Frontal cortex (tissue), 3 donors: ENCODE measurements at regions not wholly inside any gene's neighbourhood (a gene's known extent, or its start where the extent isn't known, plus 50 kb on each side); places are given as distances from the start of the nearest gene placed in this dataset.
"Not testable (repeated sequence)": the region's sequence is repeated elsewhere in the genome, so short reads cannot be mapped to it uniquely, and the experiment has no call there.

Experiments used
- DNase-seq, 2 donors: peaks; one replicate each; pipeline ENCODE4 v3.0.0; 2012; ENCODE audit warnings: low spot score in 2 of 2
- FAIRE-seq: peaks from 2 replicates; lab custom pipeline; 2012; peaks lifted over from hg19 to GRCh38; lab: Jason Lieb, UNC
- donor health status: control.
- donor health status: control.
- donor health status: control.

DNA sequence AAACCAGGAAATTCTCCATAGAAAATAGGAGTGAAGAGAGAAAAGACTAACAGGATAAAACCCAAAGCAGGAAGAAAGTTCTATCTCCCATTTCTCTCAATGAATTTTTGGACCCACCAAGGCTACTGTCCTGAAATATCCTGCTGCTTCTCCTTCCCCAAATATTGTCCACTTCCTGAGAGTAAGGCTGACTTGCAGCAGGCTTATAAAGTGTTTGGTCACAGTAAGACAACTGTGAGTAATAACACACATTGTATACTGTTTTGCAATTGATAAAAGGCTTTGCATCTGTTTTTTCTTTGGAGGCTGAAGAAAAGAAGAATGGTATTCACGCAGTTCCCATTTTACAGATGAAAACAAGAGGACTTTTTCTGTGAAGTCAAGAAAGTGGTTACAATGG lies 52.8 kb downstream of the FOXD4L6 start:
- FAIRE-seq, DNase-seq: not testable (repeated sequence)

DNA sequence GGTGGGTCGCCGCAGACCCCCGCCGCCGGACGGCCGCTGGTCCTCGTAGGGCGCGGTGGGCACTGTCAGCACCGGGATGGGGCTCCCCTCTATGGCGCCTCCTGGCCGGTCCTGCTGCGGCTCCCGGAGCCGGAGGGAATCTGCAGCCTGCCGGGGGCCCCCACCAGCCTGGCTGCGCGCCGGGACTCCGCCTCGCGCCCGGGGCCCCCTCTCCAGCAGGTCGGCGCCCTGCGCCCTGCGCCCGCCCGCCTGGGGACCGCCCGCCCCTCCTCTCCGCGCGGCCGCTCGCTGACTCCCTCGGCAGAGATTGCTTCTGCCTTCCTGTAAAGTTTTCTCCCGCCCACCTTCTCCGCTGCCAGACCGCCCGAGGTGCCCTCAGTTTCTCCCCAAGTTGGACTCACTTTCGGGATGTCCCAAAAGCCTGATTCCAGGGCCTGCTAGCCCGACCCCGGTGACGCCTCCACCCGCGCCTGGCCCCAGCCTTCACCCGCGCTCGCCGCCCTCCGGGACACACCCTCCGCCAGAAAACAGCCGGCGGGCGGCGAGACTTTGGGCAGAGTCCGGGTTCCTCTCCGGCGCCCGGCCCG lies 54.0 kb downstream of the FOXD4L6 start:
- peak; percentile 6 to 15 for DNase-seq
- not testable (repeated sequence) for FAIRE-seq

DNA sequence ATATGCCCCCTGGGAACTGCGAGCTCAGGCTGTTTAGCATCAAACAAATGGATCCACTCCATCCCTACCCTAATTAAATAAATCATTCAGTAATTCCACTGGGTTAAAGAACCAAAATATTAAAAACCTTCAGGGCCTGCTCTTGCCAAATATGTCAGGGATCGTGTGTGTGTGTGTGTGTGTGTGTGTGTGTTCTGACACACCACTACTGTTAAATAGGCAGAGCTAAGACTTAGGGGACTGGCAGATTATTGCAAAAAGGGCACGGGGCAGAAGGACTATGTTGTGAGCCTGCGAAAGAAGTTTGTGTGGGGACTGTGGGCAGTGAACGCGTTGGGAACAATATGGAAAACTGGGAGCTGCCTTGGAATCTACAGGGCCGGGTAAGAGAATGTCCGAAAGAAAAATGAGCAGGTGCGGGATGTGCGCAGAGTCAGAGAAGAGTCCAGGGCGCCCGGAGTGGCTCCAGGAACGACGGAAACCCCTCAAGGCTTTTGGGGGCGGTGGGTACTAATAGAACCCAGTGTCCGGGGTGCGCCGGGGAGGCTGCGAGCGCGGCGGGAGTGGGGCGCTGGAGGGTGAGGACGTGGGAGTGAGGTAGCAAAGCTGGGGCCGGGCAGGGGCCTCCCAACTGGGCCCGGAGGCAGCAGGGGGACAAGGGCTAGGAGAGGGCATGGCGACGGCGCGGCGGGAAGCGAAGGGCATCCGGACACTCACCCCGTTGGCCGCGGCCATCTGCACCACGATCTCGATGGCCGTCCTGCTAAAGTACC lies 54.8 kb downstream of the FOXD4L6 start:
- DNase-seq, FAIRE-seq: not testable (repeated sequence)

DNA sequence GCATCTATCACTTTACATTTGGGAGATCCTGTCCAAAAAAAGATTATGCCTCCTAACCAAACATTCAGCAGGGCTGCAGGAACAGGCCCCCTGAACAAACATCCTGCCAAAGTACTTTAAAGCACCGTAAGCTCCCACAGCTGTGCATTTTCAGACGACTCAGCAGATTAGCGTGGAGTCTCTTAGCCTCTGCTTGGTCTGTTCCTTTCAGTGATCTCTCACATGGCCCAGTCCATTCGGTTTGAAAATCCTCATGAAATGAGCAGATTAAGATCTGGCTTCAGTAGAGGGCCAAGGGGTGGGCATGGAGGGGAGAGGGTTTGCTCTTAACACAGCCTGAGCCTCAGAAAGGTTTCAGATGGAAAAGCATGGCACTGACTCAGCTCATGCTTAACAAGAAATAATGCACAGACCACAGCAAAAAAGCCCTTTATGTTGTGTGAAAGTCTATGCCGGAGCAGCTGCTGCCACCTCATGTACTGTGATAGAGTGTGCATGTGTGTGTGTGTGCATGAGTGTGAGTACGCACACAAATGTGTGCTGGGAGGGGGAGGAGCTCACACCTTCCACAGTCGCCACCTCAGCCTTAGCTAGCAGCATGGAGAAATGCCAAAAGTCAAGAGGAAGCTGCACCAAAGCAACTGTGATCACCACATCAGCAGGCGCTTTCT lies 64.2 kb downstream of the FOXD4L6 start:
- not testable (repeated sequence) for FAIRE-seq, DNase-seq

DNA sequence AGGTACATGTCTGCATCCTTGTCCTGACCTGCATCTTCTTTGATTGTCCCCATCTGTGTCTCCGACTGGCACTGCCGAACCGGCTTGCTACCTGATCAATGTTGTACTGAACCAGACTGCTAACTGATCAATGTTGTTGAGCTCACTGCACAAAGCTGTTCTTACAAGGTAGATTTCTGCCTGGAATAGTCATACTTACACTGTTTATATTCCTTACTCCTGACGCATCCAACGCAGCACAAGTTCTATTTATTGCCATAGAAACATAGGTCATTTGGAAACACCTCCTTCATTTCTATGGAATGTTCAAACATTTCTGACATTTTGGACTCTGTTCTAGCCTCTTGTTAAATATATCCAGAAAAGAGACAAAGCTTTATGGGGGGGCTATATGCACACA lies 65.2 kb downstream of the FOXD4L6 start:
- not testable (repeated sequence) for DNase-seq, FAIRE-seq

DNA sequence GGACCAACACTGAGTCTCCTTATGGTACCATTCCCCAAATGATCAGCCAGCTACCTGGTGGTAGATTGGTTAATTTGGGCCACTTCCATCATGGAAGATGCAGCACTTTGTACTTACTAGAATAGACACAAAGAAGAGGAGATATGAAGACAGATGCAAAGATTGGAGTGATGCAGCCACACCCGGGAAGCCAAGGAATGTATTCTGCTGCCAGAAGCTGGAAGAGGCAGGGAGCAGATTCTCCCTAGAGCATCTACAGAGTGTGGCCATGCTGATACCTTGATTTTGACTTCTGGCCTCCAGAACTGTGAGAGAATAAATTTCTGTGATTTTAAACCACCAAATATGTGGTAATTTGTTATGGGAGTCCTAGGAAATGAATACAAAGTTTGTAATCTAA lies 68.9 kb downstream of the FOXD4L6 start:
- FAIRE-seq, DNase-seq: not testable (repeated sequence)

DNA sequence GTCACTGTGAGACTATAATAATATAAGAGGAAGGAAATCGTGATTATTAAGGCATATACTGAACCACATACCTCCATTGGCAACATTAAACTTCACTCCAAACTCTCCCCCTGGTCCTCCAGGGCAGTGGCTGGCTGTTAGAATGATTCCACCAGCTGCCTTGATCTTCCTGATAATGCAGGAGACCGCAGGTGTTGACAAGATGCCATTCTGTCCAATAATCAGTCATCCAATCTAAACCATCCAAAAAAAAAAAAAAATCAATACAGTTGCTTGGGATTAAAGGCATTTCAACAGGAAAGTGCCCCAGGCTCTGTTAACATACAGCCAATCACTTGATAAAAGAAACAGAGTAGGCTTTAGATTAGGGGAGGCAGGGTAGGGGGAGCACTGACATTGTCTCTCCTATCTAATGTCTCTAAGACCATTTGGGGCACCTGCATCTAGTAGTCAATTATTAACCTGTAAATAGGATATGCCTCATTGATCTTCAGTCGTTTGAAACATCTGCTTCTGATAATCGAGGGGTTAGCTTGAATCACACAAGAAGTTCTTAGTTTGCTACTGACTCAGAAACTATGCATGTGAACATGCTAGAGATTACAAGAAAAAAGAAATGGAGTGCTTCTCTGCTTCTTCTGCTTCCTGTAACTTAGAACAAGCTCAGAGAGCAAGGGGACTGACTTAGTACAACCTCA lies 74.7 kb downstream of the FOXD4L6 start:
- not testable (repeated sequence) for DNase-seq, FAIRE-seq

DNA sequence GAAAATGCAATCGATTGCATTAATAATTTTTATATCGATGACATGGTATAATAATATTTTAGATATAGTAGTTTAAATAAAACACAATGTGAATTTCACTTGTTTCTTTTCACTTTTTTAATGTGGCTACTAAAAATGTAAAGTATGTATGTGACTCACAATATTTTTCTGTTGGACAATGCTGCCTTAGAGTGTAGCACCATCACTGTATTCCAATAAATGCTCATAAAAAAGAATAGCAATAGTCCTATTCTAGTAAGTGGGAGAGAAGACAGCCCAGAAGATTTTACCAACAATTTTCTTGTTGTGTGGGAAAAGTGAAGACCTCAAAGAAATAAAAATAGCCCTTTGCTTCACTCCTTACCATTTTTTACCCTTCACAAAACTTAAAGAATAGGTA lies 79.8 kb downstream of the FOXD4L6 start:
- DNase-seq, FAIRE-seq: not testable (repeated sequence)

DNA sequence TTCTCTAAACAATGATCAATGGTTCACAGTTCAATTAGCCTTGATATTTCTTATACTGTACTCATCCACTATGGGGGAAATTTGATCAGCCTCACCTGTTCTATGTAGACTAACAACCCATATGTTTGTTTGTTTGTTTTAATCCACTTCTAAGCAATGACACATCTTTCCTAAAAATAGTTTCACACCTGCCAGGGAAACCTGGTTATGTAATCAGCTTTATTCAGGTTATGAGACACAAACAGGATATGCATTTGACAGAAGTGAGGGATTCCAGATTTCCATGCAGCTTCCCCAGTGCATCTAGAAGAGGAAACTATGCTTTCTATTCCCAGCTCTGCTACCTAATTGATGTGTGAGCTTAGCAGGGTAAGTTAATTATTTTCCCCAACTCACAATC lies 80.7 kb downstream of the FOXD4L6 start:
- DNase-seq, FAIRE-seq: not testable (repeated sequence)

DNA sequence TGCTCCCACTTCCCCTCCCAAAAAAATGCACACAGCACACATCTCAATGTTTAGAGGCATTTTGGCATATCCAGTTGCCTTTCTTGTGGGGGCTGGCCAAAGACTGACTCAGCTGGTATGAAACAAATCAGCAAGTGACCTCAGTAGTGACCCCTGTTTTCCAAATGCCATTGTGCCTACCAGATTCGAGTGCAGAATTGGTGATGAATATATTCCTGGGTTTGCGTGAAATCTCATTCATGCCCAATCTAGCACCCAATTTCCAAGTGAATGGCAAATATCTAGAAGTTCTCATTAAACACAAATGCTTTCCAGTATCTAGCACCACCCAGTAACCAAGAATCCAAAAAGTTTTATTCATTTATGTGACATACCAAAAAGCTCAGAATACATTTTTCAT lies 83.6 kb downstream of the FOXD4L6 start:
- FAIRE-seq, DNase-seq: not testable (repeated sequence)

DNA sequence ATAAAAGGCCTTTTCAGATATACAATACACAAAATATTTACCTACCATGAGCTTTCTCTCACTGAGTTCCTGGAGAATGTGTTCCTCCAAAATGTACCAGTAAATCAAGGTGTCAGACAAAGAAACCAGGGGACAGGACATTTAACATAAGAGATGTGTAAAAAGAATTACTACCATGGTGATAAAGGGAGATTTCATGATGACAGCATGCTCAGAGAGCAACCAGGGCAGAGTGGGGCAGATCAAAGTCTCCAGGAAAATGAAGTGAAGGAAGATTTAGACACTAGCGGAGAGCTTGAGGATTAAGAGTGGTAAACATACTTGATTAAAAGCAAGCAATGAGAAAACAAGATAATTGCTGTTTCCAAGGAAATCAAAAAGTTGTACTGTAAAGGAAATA lies 85.0 kb downstream of the FOXD4L6 start:
- FAIRE-seq, DNase-seq: not testable (repeated sequence)

DNA sequence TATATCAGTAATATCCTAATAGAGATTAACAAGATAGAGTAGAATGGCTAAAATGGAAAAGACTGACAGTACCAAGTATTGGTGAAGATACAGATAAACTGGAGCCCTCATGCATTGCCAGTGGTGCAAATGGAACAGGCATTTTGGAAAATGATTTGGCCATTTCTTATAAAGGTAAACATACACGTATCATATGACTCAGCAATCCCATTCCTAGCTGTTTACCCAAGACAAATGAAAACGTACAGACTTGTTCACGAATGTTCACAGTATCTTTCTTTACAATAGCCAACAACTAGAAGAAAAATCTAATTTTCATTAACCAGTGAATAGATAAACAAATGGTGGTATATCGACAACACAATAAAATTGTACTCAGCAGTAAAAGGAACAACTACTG lies 86.4 kb downstream of the FOXD4L6 start:
- not testable (repeated sequence) for DNase-seq, FAIRE-seq

DNA sequence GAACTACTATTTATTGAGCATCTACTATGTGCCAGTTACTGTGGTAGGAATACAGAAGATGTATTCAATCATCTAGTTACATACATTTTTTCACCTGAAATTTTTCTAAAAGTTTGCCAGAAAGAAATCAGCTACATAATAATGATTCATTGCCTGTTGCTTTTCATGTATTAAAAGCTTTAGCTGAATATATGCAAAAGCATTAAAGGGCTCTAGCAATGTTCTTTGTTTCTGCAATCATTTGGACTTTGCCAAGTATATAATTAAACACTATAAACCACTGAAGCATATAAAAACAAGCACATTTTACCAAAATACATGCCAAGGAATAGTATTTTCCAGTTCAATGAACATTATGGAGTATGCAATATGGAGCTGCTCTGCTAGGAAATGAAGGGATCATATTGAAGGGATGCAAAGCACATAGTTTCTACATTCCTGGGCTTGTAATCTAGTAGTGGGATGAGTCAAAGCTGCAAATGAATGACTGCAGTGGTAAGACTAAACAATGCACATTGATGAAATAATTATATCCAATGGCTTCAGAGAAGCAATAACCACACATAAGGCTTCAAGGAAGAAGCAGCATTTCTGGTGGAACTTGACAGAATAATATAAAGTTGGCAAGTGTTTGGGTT lies 87.7 kb downstream of the FOXD4L6 start:
- FAIRE-seq, DNase-seq: not testable (repeated sequence)

DNA sequence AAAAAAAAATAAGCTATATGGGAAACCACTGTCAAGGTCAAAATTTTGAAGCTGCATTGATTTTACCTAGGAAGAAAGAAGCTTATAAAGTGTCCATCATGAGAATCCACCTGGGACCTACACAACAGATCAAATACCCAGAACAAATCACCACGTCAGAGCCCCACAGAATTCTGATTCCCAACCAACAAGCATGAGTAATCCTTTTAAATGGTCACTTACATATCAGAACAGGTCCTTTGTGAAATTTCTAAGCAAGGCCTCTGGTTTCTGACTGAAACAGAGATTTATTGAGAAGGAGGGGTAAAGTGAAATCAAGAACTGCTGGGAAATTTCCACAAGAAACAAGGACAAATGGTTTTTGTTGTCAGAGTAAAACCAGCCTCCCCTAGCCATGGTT lies 93.2 kb downstream of the FOXD4L6 start:
- not testable (repeated sequence) for FAIRE-seq, DNase-seq

DNA sequence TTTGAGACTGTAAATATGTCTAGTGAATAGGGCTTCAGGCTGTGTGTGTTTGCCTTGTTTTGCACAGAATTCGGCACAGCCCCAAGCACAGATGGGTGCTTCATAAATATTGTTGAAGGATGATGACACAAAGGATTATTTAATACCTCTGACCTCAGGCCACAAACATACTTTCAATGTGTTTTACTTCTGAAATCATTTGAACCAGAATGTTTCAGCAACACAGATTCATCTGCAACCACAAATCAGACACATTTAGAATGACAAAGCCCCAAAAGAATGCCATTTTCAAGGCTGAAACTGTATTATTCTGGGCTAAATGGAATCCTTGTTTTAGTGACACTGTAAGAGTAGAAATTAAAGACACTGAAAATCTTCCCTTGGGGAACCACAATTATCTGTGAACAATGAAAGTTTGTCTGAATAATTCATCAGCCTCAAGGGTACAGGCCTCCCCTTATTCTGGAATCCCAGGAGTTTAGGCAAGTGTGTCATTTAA lies 93.7 kb downstream of the FOXD4L6 start:
- DNase-seq, result not testable (repeated sequence)

DNA sequence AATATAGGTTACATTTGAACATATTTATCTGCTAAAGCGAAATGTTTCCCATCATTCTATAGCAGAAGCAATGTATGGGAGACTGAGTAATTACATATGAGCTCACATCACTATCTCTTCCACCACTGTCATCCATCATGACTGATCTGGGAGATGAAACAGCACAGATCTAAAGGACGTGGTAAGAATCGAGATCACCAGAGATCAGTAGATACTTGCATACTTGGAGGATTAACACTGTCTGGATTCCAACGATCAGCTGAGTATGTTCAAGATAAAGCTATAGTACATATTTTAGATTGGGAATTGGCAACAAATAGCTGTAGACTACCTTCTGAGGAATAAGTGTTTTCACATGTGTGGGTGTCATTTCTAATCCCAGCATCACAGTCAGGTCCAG lies 94.6 kb downstream of the FOXD4L6 start:
- FAIRE-seq, DNase-seq: not testable (repeated sequence)

More for the DNA sequence above, 93.7 kb downstream of the FOXD4L6 start:
- FAIRE-seq, result not testable (repeated sequence)

DNA sequence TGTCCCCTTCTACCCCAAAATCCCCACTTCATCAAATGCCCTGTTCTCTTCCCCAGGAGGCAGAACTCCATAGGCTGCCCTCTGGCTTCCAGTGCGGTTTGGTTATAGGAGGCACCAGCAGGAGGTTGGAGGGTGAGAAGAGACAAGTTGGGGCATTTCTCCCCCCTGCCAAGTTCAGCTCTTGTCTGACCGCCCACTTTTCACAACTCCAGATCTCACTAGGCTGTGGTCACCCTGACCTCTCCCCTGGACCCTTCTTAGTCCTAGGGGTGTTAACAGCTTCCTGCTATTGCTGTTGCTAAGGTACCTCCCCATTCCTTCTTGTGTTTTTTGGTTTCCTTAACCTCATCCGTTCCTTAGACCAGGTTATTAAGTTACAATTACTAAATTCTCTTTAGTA lies 95.1 kb downstream of the FOXD4L6 start:
- not testable (repeated sequence) for DNase-seq, FAIRE-seq

DNA sequence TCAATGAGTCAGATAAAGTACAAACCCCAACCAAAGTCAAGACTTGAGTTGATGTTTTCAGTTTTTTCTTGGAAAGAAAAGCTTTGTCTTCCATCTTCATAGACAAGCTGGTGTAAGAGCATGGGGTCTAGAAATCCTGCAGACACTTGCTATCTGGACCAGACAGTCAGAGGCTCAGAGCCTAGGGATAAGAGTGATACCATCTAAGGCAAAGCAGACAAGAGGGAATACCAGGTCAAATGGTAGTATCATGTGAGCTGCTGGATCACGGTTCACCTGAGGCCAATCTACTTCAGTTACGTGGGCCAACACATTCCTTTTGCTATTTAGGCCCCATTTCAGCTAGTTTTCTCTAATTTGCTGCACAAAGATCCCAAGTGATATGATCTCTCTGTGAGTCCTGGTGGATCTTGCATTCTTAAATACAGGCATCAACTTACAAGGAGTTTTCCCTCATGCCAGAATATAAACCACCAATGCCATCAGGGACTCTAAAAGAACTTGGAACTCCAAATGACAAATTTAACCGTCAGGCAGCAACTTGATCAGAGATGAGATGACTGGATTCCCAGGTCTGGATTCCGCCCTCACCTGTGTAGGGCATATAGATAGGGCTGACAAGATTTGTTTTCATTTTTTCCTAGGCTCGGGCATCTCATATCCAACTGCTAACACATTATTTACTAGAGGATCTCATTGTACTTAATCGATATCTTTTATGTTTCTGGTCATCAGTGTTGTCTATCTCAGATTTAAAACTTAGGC lies 101.4 kb downstream of the FOXD4L6 start:
- not testable (repeated sequence) for FAIRE-seq, DNase-seq
